CD4-positive, CD25-positive, alpha-beta regulatory T cell (primary cell): ENCODE measurements at regions not wholly inside any gene's neighbourhood (a gene's known extent, or its start where the extent isn't known, plus 50 kb on each side); places are given as distances from the start of the nearest gene placed in this dataset.

Experiments used
- ATAC-seq, 2 donors: fragments of 150-1000 bp; cut with Tn5 transposase; one replicate each; pipeline ENCODE4 v1.10.0; 2021; ENCODE audit warnings: low read depth in 2 of 2, moderate number of reproducible peaks in 2 of 2, moderate library complexity in 1 of 2
- DNase-seq, 3 donors: peaks; one replicate each; pipeline versions ENCODE4 v3.0.0 to v3.0.0-alpha.2; 2012 to 2022; ENCODE audit warnings: mixed read lengths in 1 of 3
- H3K27ac ChIP-seq: one replicate; pipeline ENCODE4 v1.7.0; 2013; ENCODE audit warnings: mild to moderate bottlenecking, low read length; ENCODE audit not compliant: insufficient read depth, poor library complexity, severe bottlenecking
- H3K27me3 ChIP-seq: one replicate; pipeline ENCODE4 v1.7.0; 2013; ENCODE audit warnings: low read length; ENCODE audit not compliant: control insufficient read depth, insufficient read depth
- H3K36me3 ChIP-seq: one replicate; pipeline ENCODE4 v1.7.0; 2013; ENCODE audit warnings: mild to moderate bottlenecking, low read length, moderate library complexity; ENCODE audit not compliant: control insufficient read depth, insufficient read depth
- H3K4me1 ChIP-seq: 2 replicates; pipeline ENCODE4 v1.7.0; 2013; ENCODE audit warnings: mild to moderate bottlenecking, low read length; ENCODE audit not compliant: insufficient read depth, control insufficient read depth, poor library complexity, severe bottlenecking
- H3K4me3 ChIP-seq: one replicate; pipeline ENCODE4 v1.7.0; 2013; ENCODE audit warnings: low read depth, mild to moderate bottlenecking, low read length, moderate library complexity
- H3K9me3 ChIP-seq, 2 experiments: 1 replicate in 1 of 2; 2 replicates in 1 of 2; pipeline ENCODE4 v1.7.0; 2013; ENCODE audit warnings: low read length in 2 of 2, mild to moderate bottlenecking in 1 of 2, moderate library complexity in 1 of 2; ENCODE audit not compliant: control insufficient read depth in 2 of 2
- H3K27ac Mint-ChIP-seq, 3 donors: one replicate each; pipeline ENCODE4 v1.8.0; 2020 to 2022; ENCODE audit warnings: mild to moderate bottlenecking in 3 of 3, mixed read lengths in 3 of 3, moderate library complexity in 2 of 3
- H3K27me3 Mint-ChIP-seq: one replicate; pipeline ENCODE4 v1.8.0; 2022; ENCODE audit warnings: mild to moderate bottlenecking, mixed read lengths
- H3K36me3 Mint-ChIP-seq: one replicate; pipeline ENCODE4 v1.8.0; 2020; ENCODE audit warnings: mixed read lengths
- H3K4me1 Mint-ChIP-seq, 4 donors: one replicate each; pipeline ENCODE4 v1.8.0; 2020 to 2022; ENCODE audit warnings: mixed read lengths in 4 of 4, mild to moderate bottlenecking in 1 of 4
- H3K4me3 Mint-ChIP-seq, 4 donors: one replicate each; pipeline ENCODE4 v1.8.0; 2020 to 2022; ENCODE audit warnings: mild to moderate bottlenecking in 4 of 4, mixed read lengths in 4 of 4, moderate library complexity in 3 of 4
- H3K9me3 Mint-ChIP-seq, 7 donors: one replicate each; pipeline ENCODE4 v1.8.0; 2020 to 2022; ENCODE audit warnings: mixed read lengths in 7 of 7, mild to moderate bottlenecking in 3 of 7, moderate library complexity in 2 of 7

DNA sequence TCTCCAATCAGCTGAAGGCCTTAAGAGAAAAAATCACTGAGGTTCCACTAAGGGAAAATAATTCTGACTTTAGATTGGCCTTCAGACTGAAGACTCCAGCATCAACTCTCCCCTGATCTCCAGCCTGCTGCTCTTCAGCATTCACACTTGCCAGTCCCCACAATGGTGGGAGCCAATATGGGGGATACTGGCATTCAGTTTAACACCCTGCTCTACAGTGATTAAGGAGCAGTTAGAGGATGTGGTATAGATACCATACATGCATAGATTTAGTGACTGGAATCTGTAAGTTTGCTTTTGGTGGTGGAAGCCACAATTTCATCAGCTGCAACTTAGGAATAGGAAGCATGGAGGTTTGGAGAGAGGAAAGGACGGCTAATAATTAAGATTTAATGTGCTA, 2017.7 kb upstream of the CDH6 start:
- H3K9me3 Mint-ChIP-seq: peaks cover 5 to 36% (median 11%) of the 10 kb centered on the region in 7 donors
- no peaks in the 10 kb centered on the region for H3K27me3 Mint-ChIP-seq

DNA sequence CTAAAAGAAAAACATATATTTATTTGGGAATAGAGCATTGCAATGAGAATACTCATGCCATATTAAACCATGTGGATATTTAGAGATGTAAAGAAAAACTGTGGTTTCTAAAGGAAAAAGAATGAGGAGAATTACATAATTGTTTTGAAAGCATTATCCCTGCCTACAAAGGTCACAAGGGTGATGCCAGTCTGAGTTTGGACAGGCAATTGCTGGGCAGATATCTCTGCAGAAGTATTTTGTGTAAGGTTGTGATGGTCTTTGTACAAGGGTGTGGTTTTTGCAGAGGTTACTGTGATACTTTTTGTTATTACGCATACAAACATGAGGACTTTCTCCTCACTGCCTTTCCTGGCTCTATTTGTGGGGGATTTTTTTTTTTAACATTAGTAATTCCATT, 2022.9 kb upstream of the CDH6 start:
- peaks cover 0 to 5% (median 0%) of the 10 kb centered on the region in 4 donors for H3K4me1 Mint-ChIP-seq
- peaks cover 4 to 34% (median 10%) of the 10 kb centered on the region in 7 donors for H3K9me3 Mint-ChIP-seq
- H3K4me3 Mint-ChIP-seq: no peak overlapping the region
- Histone ChIP-seq H3K4me1 (no peaks in the 10 kb centered on the region), H3K27me3 (no peaks in the 10 kb centered on the region), H3K9me3 (peaks cover 5 to 18% of the 10 kb centered on the region in 2 experiments), H3K27ac (no peak overlapping the region), H3K36me3 (no peaks in the 10 kb centered on the region), H3K4me3 (no peak overlapping the region)
- DNase-seq (no peak), ATAC-seq (no peak)
- H3K36me3 Mint-ChIP-seq: no peaks in the 10 kb centered on the region
- no peaks in the 10 kb centered on the region for H3K27me3 Mint-ChIP-seq
- H3K27ac Mint-ChIP-seq: no peak overlapping the region

More for the DNA sequence above, 2017.7 kb upstream of the CDH6 start:
- H3K36me3 ChIP-seq: no peaks in the 10 kb centered on the region
- Mint-ChIP-seq H3K27ac (no peak overlapping the region), H3K36me3 (no peaks in the 10 kb centered on the region), H3K4me1 (peaks cover 0 to 5% (median 0%) of the 10 kb centered on the region in 4 donors), H3K4me3 (no peak overlapping the region)
- H3K27ac ChIP-seq: no peak overlapping the region
- H3K27me3 ChIP-seq: no peaks in the 10 kb centered on the region
- H3K9me3 ChIP-seq: peaks cover 0 to 8% of the 10 kb centered on the region in 2 experiments
- DNase-seq (no peak), ATAC-seq (no peak)
- no peaks in the 10 kb centered on the region for H3K4me1 ChIP-seq
- H3K4me3 ChIP-seq: no peak overlapping the region

DNA sequence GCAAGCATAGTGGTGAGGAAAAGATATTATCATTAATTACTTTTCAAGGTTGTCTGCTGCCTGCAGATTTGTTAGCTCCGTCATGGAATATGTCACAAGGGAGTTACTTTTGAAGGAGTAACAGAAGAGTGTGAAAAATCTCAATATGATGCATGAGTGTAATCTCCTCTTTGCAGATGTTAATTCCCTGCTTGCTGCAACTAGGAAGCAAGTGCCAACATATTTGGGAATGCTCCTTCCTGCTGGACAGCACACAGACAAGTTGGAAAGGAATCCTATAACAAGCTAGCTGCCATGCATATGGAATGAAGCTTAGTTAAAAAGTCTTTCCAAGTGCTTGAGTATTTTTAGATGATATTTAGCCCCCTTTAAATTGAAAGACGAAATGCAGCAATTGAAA, 2023.6 kb upstream of the CDH6 start:
- Histone ChIP-seq H3K27ac (no peak overlapping the region), H3K36me3 (no peaks in the 10 kb centered on the region), H3K4me1 (no peaks in the 10 kb centered on the region), H3K27me3 (no peaks in the 10 kb centered on the region), H3K9me3 (peaks cover 5 to 18% of the 10 kb centered on the region in 2 experiments), H3K4me3 (no peak overlapping the region)
- no peaks in the 10 kb centered on the region for H3K27me3 Mint-ChIP-seq
- peaks cover 0 to 3% (median 0%) of the 10 kb centered on the region in 4 donors for H3K4me1 Mint-ChIP-seq
- no peak overlapping the region for H3K27ac Mint-ChIP-seq
- DNase-seq (no peak), ATAC-seq (no peak)
- no peaks in the 10 kb centered on the region for H3K36me3 Mint-ChIP-seq
- no peak overlapping the region for H3K4me3 Mint-ChIP-seq
- H3K9me3 Mint-ChIP-seq: peaks cover 4 to 30% (median 9%) of the 10 kb centered on the region in 7 donors

DNA sequence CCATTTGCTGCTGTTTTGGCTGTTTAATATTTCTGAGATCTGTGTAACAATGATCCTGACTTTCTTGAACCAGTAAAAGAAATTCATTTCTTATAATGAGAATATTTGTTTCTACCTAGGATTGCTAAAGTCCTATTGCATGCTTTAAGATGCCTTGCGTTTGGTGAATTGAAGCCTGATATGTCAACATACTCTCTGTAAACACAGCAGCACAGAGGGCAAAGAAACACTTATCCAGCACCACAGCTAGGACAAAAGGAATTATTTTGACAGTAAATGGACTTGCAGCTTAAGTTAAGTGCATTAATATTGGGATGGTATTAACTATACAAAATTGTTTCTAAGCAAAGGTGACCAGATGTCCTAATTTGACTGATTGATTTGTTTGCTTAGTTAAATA, 2031.2 kb upstream of the CDH6 start:
- Mint-ChIP-seq H3K27me3 (no peaks in the 10 kb centered on the region), H3K9me3 (peaks cover 0 to 16% (median 6%) of the 10 kb centered on the region in 7 donors), H3K27ac (no peak overlapping the region), H3K36me3 (no peaks in the 10 kb centered on the region), H3K4me3 (no peak overlapping the region), H3K4me1 (no peaks in the 10 kb centered on the region)
- H3K27ac ChIP-seq: no peak overlapping the region
- no peak overlapping the region for H3K4me3 ChIP-seq
- ATAC-seq: no peak
- no peak for DNase-seq
- H3K36me3 ChIP-seq: no peaks in the 10 kb centered on the region
- no peaks in the 10 kb centered on the region for H3K4me1 ChIP-seq
- peaks cover 6 to 11% of the 10 kb centered on the region in 2 experiments for H3K9me3 ChIP-seq
- no peaks in the 10 kb centered on the region for H3K27me3 ChIP-seq

DNA sequence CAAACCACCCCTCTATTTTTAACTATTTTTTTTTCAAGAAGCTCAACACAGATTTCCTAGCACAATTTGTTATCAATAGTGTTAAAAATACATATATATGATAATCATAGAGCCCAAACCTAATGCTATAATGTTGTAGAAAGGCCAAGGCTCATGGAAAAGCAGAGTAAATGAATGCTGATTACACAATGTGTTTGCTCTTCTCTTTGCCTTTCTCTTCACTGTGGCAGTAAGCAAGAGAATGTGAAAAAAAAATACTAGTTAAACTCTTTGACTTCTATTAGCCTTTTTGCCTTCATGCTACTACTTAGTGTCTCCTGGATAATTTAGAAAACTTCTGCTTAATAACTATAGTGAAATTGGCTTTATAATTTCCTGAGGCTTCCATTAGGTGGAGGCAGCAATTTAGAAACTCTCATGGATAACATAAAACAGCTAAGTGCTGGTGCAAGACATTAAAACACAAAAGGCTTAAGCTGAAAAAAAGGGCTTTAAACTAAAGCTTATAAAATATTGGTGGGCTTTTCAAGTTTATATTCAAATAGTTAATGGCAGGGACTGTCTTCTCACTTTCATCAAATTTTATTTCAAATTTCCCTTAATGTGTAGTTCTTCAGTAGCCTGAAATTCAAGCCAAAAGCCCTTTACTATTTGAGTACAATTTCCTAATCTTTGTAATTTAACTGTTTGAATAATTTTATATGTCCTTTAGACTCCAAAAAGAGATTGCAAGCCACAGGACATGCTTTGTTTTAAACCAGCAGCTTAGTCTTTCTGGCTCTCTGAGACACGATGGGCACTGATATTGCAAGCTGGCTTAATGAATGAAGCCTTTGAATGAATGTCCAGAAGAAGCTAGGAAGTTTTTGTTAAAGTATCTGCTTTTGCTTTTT, 2031.8 kb upstream of the CDH6 start:
- no peaks in the 10 kb centered on the region for H3K36me3 ChIP-seq
- Mint-ChIP-seq H3K36me3 (no peaks in the 10 kb centered on the region), H3K27me3 (no peaks in the 10 kb centered on the region), H3K27ac (no peak overlapping the region), H3K4me3 (no peak overlapping the region), H3K9me3 (peaks cover 0 to 12% (median 8%) of the 10 kb centered on the region in 7 donors), H3K4me1 (no peaks in the 10 kb centered on the region)
- no peaks in the 10 kb centered on the region for H3K27me3 ChIP-seq
- H3K9me3 ChIP-seq: peaks cover 4 to 9% of the 10 kb centered on the region in 2 experiments
- H3K4me1 ChIP-seq: no peaks in the 10 kb centered on the region
- DNase-seq (no peak), ATAC-seq (no peak)
- no peak overlapping the region for H3K4me3 ChIP-seq
- H3K27ac ChIP-seq: no peak overlapping the region

DNA sequence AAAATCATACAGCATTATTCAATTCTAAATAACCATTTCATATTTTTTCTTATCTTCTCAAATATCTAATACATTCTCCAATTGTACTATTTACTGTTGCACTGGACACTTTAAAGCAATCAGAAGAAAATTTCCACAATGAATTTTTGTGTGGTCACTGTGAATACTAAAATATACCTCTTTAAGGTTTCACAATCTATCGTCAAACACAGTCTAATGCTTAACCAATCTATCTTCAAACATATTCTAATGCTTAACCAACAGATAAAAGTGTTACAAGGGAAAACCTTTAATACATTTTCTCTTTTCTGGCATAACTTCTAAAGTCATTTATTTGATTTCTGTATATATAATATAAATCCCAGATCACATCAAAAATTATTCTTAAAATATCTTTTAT, 2035.5 kb upstream of the CDH6 start:
- Histone ChIP-seq H3K36me3 (no peaks in the 10 kb centered on the region), H3K27ac (no peak overlapping the region), H3K27me3 (no peaks in the 10 kb centered on the region), H3K9me3 (peaks cover 4% of the 10 kb centered on the region in 2 experiments), H3K4me1 (no peaks in the 10 kb centered on the region), H3K4me3 (no peak overlapping the region)
- Mint-ChIP-seq H3K4me1 (no peaks in the 10 kb centered on the region), H3K36me3 (no peaks in the 10 kb centered on the region), H3K27me3 (no peaks in the 10 kb centered on the region), H3K27ac (no peak overlapping the region), H3K4me3 (no peak overlapping the region), H3K9me3 (peaks cover 0 to 20% (median 8%) of the 10 kb centered on the region in 7 donors)
- no peak for ATAC-seq
- no peak for DNase-seq

DNA sequence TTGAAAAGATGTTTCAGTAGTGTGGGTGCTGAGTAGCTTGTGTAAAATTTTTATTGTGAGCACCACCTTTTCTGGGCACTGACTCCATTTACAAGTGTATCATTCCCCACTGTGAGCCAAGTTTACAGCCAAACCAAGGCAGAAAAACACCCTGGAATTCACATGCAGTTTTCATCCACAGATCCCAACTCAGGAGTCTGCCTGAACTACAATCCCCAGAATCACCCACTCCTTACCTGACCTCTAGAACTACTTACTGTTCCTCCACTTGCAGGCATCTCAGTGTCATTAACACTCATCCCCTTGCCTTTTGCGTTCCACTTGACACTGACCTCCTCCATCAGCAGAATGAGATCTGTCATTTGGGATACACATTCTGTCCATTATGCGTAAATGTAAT, 2042.6 kb upstream of the CDH6 start:
- H3K4me1 ChIP-seq: no peaks in the 10 kb centered on the region
- H3K27me3 ChIP-seq: no peaks in the 10 kb centered on the region
- Mint-ChIP-seq H3K4me1 (no peaks in the 10 kb centered on the region), H3K27me3 (no peaks in the 10 kb centered on the region), H3K36me3 (no peaks in the 10 kb centered on the region), H3K27ac (no peak overlapping the region), H3K4me3 (no peak overlapping the region), H3K9me3 (peaks cover 0 to 30% (median 7%) of the 10 kb centered on the region in 7 donors)
- H3K36me3 ChIP-seq: no peaks in the 10 kb centered on the region
- ATAC-seq (no peak), DNase-seq (no peak)
- H3K27ac ChIP-seq: no peak overlapping the region
- H3K4me3 ChIP-seq: no peak overlapping the region
- H3K9me3 ChIP-seq: peaks cover 4 to 13% of the 10 kb centered on the region in 2 experiments

DNA sequence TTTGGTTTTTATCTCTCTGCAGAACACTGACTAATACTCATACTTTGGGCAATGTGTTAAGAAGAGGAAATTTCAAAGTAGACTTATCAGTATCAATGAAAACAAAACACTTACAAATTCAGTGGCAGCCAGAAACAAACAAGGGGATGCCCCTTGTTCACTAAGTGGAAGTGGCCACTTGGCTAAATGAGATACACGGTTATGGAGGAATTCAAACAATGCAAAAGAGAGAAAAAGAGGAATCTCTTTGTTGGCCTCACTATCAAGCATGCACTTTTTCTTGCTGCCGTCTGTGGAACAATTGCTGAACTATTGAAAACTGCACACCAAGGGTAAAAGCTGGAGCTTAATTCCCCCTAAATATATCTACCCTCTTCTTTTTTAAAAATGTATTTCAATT, 2044.9 kb upstream of the CDH6 start:
- Mint-ChIP-seq H3K27ac (no peak overlapping the region), H3K27me3 (no peaks in the 10 kb centered on the region), H3K36me3 (no peaks in the 10 kb centered on the region), H3K9me3 (peaks cover 0 to 23% (median 5%) of the 10 kb centered on the region in 7 donors), H3K4me1 (no peaks in the 10 kb centered on the region), H3K4me3 (no peak overlapping the region)
- ATAC-seq (no peak), DNase-seq (no peak)
- H3K36me3 ChIP-seq: no peaks in the 10 kb centered on the region
- H3K4me1 ChIP-seq: no peaks in the 10 kb centered on the region
- H3K27me3 ChIP-seq: no peaks in the 10 kb centered on the region
- H3K9me3 ChIP-seq: peaks cover 4 to 13% of the 10 kb centered on the region in 2 experiments
- no peak overlapping the region for H3K27ac ChIP-seq
- no peak overlapping the region for H3K4me3 ChIP-seq
